HG02571 (cell line): ENCODE measurements at regions not wholly inside any gene's neighbourhood (a gene's known extent, or its start where the extent isn't known, plus 50 kb on each side); places are given as distances from the start of the nearest gene placed in this dataset.

Source experiments
- ATAC-seq: cut with Tn5 transposase; IDR thresholded peaks from one replicate; pipeline ENCODE4 v1.9.1; 2021; ENCODE audit warnings: mild to moderate bottlenecking, moderate library complexity; ENCODE audit not compliant: unreplicated experiment

GRCh38 chr1:25082216-25082899 is 149.9 kb downstream of the SYF2 start:
- no peak for ATAC-seq

- ATAC-seq: no peak
These were observed 150.8 kb downstream of the SYF2 start for GRCh38 chr1:25081496-25081895.

GRCh38 chr1:25080294-25081209 is 150.5 kb upstream of the RUNX3 start:
- ATAC-seq: no peak

- ATAC-seq: no peak
These were observed 149.0 kb upstream of the RUNX3 start for GRCh38 chr1:25079048-25079447.

GRCh38 chr1:25074351-25075227 is 144.5 kb upstream of the RUNX3 start:
- ATAC-seq: no peak

- ATAC-seq: no peak
These were observed 143.7 kb upstream of the RUNX3 start for GRCh38 chr1:25073640-25074270.

- ATAC-seq: no peak
These were observed 142.4 kb upstream of the RUNX3 start for GRCh38 chr1:25072461-25072860.

- no peak for ATAC-seq
These were observed 138.8 kb upstream of the RUNX3 start for GRCh38 chr1:25068829-25069228.

GRCh38 chr1:25068316-25068715 is 138.2 kb upstream of the RUNX3 start:
- no peak for ATAC-seq

GRCh38 chr1:25067518-25068251 is 137.6 kb upstream of the RUNX3 start:
- ATAC-seq: no peak

GRCh38 chr1:25066731-25067517 is 136.8 kb upstream of the RUNX3 start:
- ATAC-seq: no peak

GRCh38 chr1:25066256-25066655 is 136.2 kb upstream of the RUNX3 start:
- no peak for ATAC-seq

GRCh38 chr1:25065795-25066238 is 135.7 kb upstream of the RUNX3 start:
- no peak for ATAC-seq

GRCh38 chr1:25065321-25065721 is 135.2 kb upstream of the RUNX3 start:
- no peak for ATAC-seq

- ATAC-seq: no peak
These were observed 134.6 kb upstream of the RUNX3 start for GRCh38 chr1:25064465-25065240.

- no peak for ATAC-seq
These were observed 133.7 kb upstream of the RUNX3 start for GRCh38 chr1:25063591-25064416.

GRCh38 chr1:25062621-25063255 is 132.7 kb upstream of the RUNX3 start:
- ATAC-seq: no peak
